ENCODE measurements at regions not wholly inside any gene's neighbourhood (a gene's known extent, or its start where the extent isn't known, plus 50 kb on each side); places are given as distances from the start of the nearest gene placed in this dataset.

DNA sequence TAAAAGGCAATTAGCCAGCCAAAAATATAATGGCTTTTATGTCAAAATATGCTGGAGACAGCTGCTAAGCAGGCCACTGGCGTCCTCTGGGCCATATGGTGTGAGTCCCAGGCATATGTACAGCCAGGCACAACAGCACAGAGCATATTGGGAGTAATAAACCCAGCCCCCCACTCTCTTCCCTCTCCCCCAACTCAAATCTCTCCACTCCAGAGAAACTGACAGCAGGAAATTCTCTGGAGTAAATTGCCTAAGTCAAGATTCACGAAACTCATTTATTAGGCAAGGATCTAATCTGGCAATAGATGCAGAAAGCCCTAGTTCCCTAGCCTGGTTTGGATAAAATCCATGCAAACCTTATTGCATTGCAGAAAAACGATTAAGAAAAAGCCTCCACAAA lies 147.9 kb upstream of the SEL1L start:
- Histone ChIP-seq H3K36me3 (ENCODE audit: control insufficient read depth in 2 of 3, insufficient read depth in 3 of 3, low read length in 3 of 3) (no peaks in the 10 kb centered on the region), H3K27ac (ENCODE audit: low read depth, low read length) (no peak overlapping the region), H3K4me3 (ENCODE audit: low read length) (no peak overlapping the region), H3K27me3 (ENCODE audit: control insufficient read depth in 2 of 2, insufficient read depth in 2 of 2, low read length in 2 of 2) (no peaks in the 10 kb centered on the region), H3K9me3 (ENCODE audit: control insufficient read depth in 2 of 3, low read length in 3 of 3) (no peaks in the 10 kb centered on the region), H3K4me1 (ENCODE audit: control insufficient read depth in 2 of 2, insufficient read depth in 2 of 2, low read length in 2 of 2) (no peaks in the 10 kb centered on the region)
- no peak overlapping the region for H3K4me3 Mint-ChIP-seq
- no peaks in the 10 kb centered on the region for H3K36me3 Mint-ChIP-seq
- intact Hi-C loops (cut with micrococcal nuclease), result no loop called here
- ChIA-PET CTCF (no interaction called here), POLR2A (no interaction called here)
- peaks cover 7 to 20% (median 16%) of the 10 kb centered on the region in 5 donors for H3K27me3 Mint-ChIP-seq
- DNase-seq (no peak), ATAC-seq (no peak)
- no peak overlapping the region for H3K27ac Mint-ChIP-seq
- peaks cover 0 to 16% (median 6%) of the 10 kb centered on the region in 11 donors for H3K9me3 Mint-ChIP-seq
- H3K4me1 Mint-ChIP-seq, result no peaks in the 10 kb centered on the region

DNA sequence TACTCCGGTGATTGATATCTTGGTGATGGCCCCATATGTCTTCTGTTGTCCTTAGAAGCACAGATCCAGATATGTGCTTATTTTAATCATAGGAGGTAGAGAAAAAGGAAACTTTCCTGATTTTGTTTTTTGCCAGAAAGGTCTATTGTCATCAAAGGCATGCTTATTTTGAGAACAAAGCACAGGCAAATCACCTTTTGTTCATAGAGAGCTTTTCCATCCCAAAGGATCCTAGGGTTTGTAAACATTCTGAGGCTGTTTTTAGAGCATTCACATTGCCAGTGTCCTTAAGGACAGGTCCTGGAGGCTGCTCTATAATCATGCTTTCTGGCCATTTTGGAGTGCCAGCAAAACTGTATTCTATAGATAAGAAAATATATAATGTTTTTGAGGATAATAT lies 148.5 kb upstream of the SEL1L start:
- H3K36me3 Mint-ChIP-seq, result no peaks in the 10 kb centered on the region
- peaks cover 7 to 21% (median 16%) of the 10 kb centered on the region in 5 donors for H3K27me3 Mint-ChIP-seq
- POLR2A ChIA-PET, result no interaction called here
- CTCF ChIA-PET, result interaction anchor here (0.6 kb wide), 1 partner anchor 611 kb away, joined by 3 read pairs; no protein-coding TSS in a partner anchor
- DNase-seq (no peak), ATAC-seq (no peak)
- H3K9me3 Mint-ChIP-seq, result peaks cover 0 to 16% (median 5%) of the 10 kb centered on the region in 11 donors
- H3K27me3 ChIP-seq (ENCODE audit: control insufficient read depth in 2 of 2, insufficient read depth in 2 of 2, low read length in 2 of 2), result no peaks in the 10 kb centered on the region
- H3K4me3 Mint-ChIP-seq, result no peak overlapping the region
- H3K36me3 ChIP-seq (ENCODE audit: control insufficient read depth in 2 of 3, insufficient read depth in 3 of 3, low read length in 3 of 3), result no peaks in the 10 kb centered on the region
- H3K4me1 Mint-ChIP-seq, result no peaks in the 10 kb centered on the region
- H3K27ac Mint-ChIP-seq, result no peak overlapping the region
- no peak overlapping the region for H3K4me3 ChIP-seq (ENCODE audit: low read length)
- no peak overlapping the region for H3K27ac ChIP-seq (ENCODE audit: low read depth, low read length)
- intact Hi-C loops (cut with micrococcal nuclease), result no loop called here
- H3K4me1 ChIP-seq (ENCODE audit: control insufficient read depth in 2 of 2, insufficient read depth in 2 of 2, low read length in 2 of 2), result no peaks in the 10 kb centered on the region
- H3K9me3 ChIP-seq (ENCODE audit: control insufficient read depth in 2 of 3, low read length in 3 of 3), result no peaks in the 10 kb centered on the region

DNA sequence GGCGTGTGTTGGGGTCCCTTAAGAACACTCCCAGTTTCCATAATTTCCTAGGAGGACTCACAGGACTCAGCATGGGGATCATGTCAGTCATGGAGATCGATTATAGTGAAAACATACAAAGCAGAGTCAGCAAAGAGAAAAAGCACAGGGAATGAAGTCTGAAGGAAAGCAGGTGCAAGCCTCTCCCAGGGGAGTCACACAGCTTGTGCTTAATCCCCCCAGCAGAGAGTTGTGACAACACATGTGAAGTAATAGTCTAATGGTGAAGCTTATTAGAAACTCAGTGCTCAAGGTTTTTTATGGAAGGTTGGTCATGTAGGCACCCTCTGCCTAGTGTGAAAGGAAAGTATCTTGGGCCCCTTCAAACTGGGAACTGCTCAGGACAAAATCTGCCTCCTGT lies 149.0 kb upstream of the SEL1L start:
- H3K36me3 Mint-ChIP-seq, result no peaks in the 10 kb centered on the region

DNA sequence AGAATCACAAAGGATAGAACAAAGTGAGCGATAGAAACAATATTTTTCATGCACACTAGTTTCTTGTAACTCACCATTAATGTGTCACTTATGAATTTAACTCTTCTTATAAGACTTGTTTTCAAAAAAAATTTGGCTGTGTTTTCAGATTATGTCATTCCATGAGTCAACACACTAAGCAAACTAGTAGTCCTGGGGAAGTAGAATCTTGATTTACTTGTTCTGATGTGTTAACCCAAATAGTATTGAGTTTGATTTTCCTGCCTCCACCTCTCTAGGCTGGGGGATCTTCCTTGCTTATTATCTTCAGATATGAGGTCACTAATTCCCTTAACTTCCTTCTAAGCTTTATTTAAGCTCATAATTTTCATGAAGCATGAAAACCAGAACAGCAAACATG lies 151.0 kb upstream of the SEL1L start:
- intact Hi-C loops (cut with micrococcal nuclease), result no loop called here
- H3K4me1 ChIP-seq (ENCODE audit: control insufficient read depth in 2 of 2, insufficient read depth in 2 of 2, low read length in 2 of 2), result no peaks in the 10 kb centered on the region
- CTCF ChIA-PET, result no interaction called here
- ATAC-seq (no peak), DNase-seq (no peak)
- H3K27ac Mint-ChIP-seq, result no peak overlapping the region
- H3K4me3 ChIP-seq (ENCODE audit: low read length), result no peak overlapping the region
- H3K9me3 ChIP-seq (ENCODE audit: control insufficient read depth in 2 of 3, low read length in 3 of 3), result no peaks in the 10 kb centered on the region
- H3K4me1 Mint-ChIP-seq, result no peaks in the 10 kb centered on the region
- POLR2A ChIA-PET, result no interaction called here
- H3K36me3 ChIP-seq (ENCODE audit: control insufficient read depth in 2 of 3, insufficient read depth in 3 of 3, low read length in 3 of 3), result no peaks in the 10 kb centered on the region
- H3K27me3 Mint-ChIP-seq, result peaks cover 0 to 21% (median 15%) of the 10 kb centered on the region in 5 donors
- no peaks in the 10 kb centered on the region for H3K36me3 Mint-ChIP-seq
- H3K4me3 Mint-ChIP-seq, result no peak overlapping the region
- H3K27ac ChIP-seq (ENCODE audit: low read depth, low read length), result no peak overlapping the region
- peaks cover 0 to 11% (median 2%) of the 10 kb centered on the region in 11 donors for H3K9me3 Mint-ChIP-seq
- H3K27me3 ChIP-seq (ENCODE audit: control insufficient read depth in 2 of 2, insufficient read depth in 2 of 2, low read length in 2 of 2), result no peaks in the 10 kb centered on the region

More for the DNA sequence above, 149.0 kb upstream of the SEL1L start:
- H3K4me3 Mint-ChIP-seq, result no peak overlapping the region
- no peak for DNase-seq
- Histone ChIP-seq H3K36me3 (ENCODE audit: control insufficient read depth in 2 of 3, insufficient read depth in 3 of 3, low read length in 3 of 3) (no peaks in the 10 kb centered on the region), H3K9me3 (ENCODE audit: control insufficient read depth in 2 of 3, low read length in 3 of 3) (no peaks in the 10 kb centered on the region), H3K27ac (ENCODE audit: low read depth, low read length) (no peak overlapping the region), H3K4me1 (ENCODE audit: control insufficient read depth in 2 of 2, insufficient read depth in 2 of 2, low read length in 2 of 2) (no peaks in the 10 kb centered on the region), H3K27me3 (ENCODE audit: control insufficient read depth in 2 of 2, insufficient read depth in 2 of 2, low read length in 2 of 2) (no peaks in the 10 kb centered on the region), H3K4me3 (ENCODE audit: low read length) (no peak overlapping the region)
- POLR2A ChIA-PET, result no interaction called here
- peaks cover 7 to 21% (median 16%) of the 10 kb centered on the region in 5 donors for H3K27me3 Mint-ChIP-seq
- intact Hi-C loops (cut with micrococcal nuclease), result no loop called here
- ATAC-seq, result no peak
- H3K4me1 Mint-ChIP-seq, result no peaks in the 10 kb centered on the region
- CTCF ChIA-PET, result interaction anchor here (0.6 kb wide), 1 partner anchor 611 kb away, joined by 3 read pairs; no protein-coding TSS in a partner anchor
- peaks cover 0 to 11% (median 3%) of the 10 kb centered on the region in 11 donors for H3K9me3 Mint-ChIP-seq
- H3K27ac Mint-ChIP-seq, result no peak overlapping the region

DNA sequence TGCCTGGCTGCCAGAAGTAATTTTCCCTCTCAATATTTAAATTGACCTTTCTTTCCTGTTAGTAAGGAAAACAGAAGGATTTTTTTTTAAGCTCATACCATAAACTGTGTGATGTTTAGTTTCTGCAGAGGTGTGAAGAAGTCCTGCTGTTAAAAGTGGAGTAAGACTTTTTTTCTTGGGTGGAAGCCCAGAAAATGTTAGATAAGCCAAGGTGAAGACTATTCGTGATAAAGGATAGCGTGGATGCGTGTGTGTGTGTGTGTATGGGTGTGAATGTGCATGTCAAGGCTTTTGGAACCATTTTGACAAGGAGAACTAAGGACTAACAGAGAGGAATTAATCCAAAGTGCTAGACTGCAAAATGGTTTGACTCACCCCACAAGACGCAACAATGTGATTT lies 152.9 kb upstream of the SEL1L start:
- POLR2A ChIA-PET, result no interaction called here
- no peak for DNase-seq
- H3K27me3 ChIP-seq (ENCODE audit: control insufficient read depth in 2 of 2, insufficient read depth in 2 of 2, low read length in 2 of 2), result no peaks in the 10 kb centered on the region
- no peaks in the 10 kb centered on the region for H3K4me1 ChIP-seq (ENCODE audit: control insufficient read depth in 2 of 2, insufficient read depth in 2 of 2, low read length in 2 of 2)
- Mint-ChIP-seq H3K36me3 (no peaks in the 10 kb centered on the region), H3K4me1 (no peaks in the 10 kb centered on the region), H3K27me3 (peaks cover 0 to 13% (median 12%) of the 10 kb centered on the region in 5 donors), H3K4me3 (no peak overlapping the region), H3K27ac (no peak overlapping the region), H3K9me3 (peaks cover 0 to 14% (median 0%) of the 10 kb centered on the region in 11 donors)
- H3K27ac ChIP-seq (ENCODE audit: low read depth, low read length), result no peak overlapping the region
- intact Hi-C loops (cut with micrococcal nuclease), result no loop called here
- no peaks in the 10 kb centered on the region for H3K36me3 ChIP-seq (ENCODE audit: control insufficient read depth in 2 of 3, insufficient read depth in 3 of 3, low read length in 3 of 3)
- H3K9me3 ChIP-seq (ENCODE audit: control insufficient read depth in 2 of 3, low read length in 3 of 3), result no peaks in the 10 kb centered on the region
- no peak overlapping the region for H3K4me3 ChIP-seq (ENCODE audit: low read length)
- no peak for ATAC-seq
- CTCF ChIA-PET, result no interaction called here

DNA sequence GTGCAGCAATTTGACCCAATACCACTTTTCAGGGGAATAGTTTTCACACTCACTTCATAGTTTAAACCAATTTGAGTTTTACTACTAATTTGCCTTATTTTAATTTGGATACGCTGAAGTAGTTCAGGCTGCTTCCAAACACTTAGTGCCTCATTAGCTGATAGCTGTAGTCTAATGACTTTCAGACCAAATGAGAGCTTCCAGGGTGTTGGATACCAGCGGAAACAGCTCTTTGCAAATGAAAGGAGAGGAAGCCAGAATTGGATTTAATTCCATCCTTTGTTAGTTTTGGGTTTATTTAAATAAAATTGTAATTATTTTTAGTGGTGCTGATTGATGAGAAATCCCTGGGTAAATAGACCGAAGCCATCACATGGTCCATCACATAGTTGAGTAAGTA lies 158.3 kb upstream of the SEL1L start:
- no peaks in the 10 kb centered on the region for H3K9me3 ChIP-seq (ENCODE audit: control insufficient read depth in 2 of 3, low read length in 3 of 3)
- no peak overlapping the region for H3K27ac ChIP-seq (ENCODE audit: low read depth, low read length)
- intact Hi-C loops (cut with micrococcal nuclease), result no loop called here
- no peak for ATAC-seq
- no peaks in the 10 kb centered on the region for H3K36me3 Mint-ChIP-seq
- H3K36me3 ChIP-seq (ENCODE audit: control insufficient read depth in 2 of 3, insufficient read depth in 3 of 3, low read length in 3 of 3), result no peaks in the 10 kb centered on the region
- H3K4me3 ChIP-seq (ENCODE audit: low read length), result no peak overlapping the region
- DNase-seq, result no peak
- ChIA-PET POLR2A (no interaction called here), CTCF (no interaction called here)
- H3K27ac Mint-ChIP-seq, result no peak overlapping the region
- no peaks in the 10 kb centered on the region for H3K4me1 Mint-ChIP-seq
- H3K9me3 Mint-ChIP-seq, result peaks cover 0 to 6% (median 0%) of the 10 kb centered on the region in 11 donors
- peaks cover 0 to 7% (median 0%) of the 10 kb centered on the region in 5 donors for H3K27me3 Mint-ChIP-seq
- H3K4me1 ChIP-seq (ENCODE audit: control insufficient read depth in 2 of 2, insufficient read depth in 2 of 2, low read length in 2 of 2), result no peaks in the 10 kb centered on the region
- no peak overlapping the region for H3K4me3 Mint-ChIP-seq
- H3K27me3 ChIP-seq (ENCODE audit: control insufficient read depth in 2 of 2, insufficient read depth in 2 of 2, low read length in 2 of 2), result no peaks in the 10 kb centered on the region

DNA sequence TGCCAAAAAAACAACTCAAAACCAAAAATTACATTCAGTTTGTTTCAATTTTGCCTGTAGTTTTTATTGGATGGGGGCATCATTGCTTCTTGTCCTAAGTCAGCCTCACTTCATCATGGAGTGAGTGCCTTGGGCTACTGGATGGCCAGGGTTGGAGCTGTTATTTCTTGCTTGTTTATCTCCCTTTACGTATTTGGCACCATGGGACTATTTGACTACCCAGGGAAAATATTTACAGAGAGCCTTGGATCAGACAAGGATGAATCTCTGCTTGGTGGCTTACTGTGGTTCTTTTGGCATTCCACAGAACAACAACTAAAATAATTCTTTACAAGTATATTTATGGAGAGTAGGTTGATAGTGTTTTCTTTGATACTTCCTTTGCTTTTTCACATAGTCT lies 160.8 kb upstream of the SEL1L start:
- ATAC-seq, result no peak
- POLR2A ChIA-PET, result no interaction called here
- peaks cover 0 to 5% (median 0%) of the 10 kb centered on the region in 11 donors for H3K9me3 Mint-ChIP-seq
- H3K27me3 Mint-ChIP-seq, result peaks cover 0 to 12% (median 7%) of the 10 kb centered on the region in 5 donors
- H3K9me3 ChIP-seq (ENCODE audit: control insufficient read depth in 2 of 3, low read length in 3 of 3), result no peaks in the 10 kb centered on the region
- H3K4me1 Mint-ChIP-seq, result no peaks in the 10 kb centered on the region
- H3K27ac Mint-ChIP-seq, result no peak overlapping the region
- CTCF ChIA-PET, result no interaction called here
- DNase-seq, result no peak
- intact Hi-C loops (cut with micrococcal nuclease), result no loop called here
- no peak overlapping the region for H3K27ac ChIP-seq (ENCODE audit: low read depth, low read length)
- H3K4me1 ChIP-seq (ENCODE audit: control insufficient read depth in 2 of 2, insufficient read depth in 2 of 2, low read length in 2 of 2), result no peaks in the 10 kb centered on the region
- no peaks in the 10 kb centered on the region for H3K27me3 ChIP-seq (ENCODE audit: control insufficient read depth in 2 of 2, insufficient read depth in 2 of 2, low read length in 2 of 2)
- no peak overlapping the region for H3K4me3 ChIP-seq (ENCODE audit: low read length)
- H3K36me3 ChIP-seq (ENCODE audit: control insufficient read depth in 2 of 3, insufficient read depth in 3 of 3, low read length in 3 of 3), result no peaks in the 10 kb centered on the region
- no peaks in the 10 kb centered on the region for H3K36me3 Mint-ChIP-seq
- H3K4me3 Mint-ChIP-seq, result no peak overlapping the region

All from naive thymus-derived CD4-positive, alpha-beta T cell (primary cell).